ENCODE measurements at regions not wholly inside any gene's neighbourhood (a gene's known extent, or its start where the extent isn't known, plus 50 kb on each side); places are given as distances from the start of the nearest gene placed in this dataset.

DNA sequence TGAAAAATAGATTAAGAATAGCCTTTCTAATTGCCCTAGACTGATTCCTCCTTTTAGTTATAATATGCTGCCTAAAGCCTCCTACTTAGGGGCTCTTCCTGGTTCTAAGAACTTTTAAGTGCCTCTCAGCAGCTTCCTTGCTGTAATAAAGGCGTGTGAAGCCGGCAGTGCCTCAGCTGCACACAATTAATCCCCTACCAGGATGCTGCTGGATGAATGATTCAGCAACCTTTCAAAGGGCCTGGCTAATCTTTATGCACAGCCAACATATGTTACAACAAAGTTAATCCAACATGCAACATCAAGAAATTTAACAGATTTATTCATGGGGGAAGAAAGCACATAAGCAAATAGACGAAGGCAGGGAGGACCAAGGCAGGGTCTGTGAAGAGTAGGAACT, 145.2 kb downstream of the PMP22 start:
- ChIA-PET POLR2A (no interaction called here), CTCF (no interaction called here)
- H3K27me3 ChIP-seq (ENCODE audit: control insufficient read depth, insufficient read depth, low read length), result no peaks in the 10 kb centered on the region
- no peak for DNase-seq (ENCODE audit: low read depth, low spot score)
- TF ChIP-seq, protein P1, sequence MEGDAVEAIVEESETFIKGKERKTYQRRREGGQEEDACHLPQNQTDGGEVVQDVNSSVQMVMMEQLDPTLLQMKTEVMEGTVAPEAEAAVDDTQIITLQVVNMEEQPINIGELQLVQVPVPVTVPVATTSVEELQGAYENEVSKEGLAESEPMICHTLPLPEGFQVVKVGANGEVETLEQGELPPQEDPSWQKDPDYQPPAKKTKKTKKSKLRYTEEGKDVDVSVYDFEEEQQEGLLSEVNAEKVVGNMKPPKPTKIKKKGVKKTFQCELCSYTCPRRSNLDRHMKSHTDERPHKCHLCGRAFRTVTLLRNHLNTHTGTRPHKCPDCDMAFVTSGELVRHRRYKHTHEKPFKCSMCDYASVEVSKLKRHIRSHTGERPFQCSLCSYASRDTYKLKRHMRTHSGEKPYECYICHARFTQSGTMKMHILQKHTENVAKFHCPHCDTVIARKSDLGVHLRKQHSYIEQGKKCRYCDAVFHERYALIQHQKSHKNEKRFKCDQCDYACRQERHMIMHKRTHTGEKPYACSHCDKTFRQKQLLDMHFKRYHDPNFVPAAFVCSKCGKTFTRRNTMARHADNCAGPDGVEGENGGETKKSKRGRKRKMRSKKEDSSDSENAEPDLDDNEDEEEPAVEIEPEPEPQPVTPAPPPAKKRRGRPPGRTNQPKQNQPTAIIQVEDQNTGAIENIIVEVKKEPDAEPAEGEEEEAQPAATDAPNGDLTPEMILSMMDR (IDR thresholded peaks at IDR 0.05; ENCODE audit: low read depth, low read length), result no peak
- no peak overlapping the region for H3K4me3 ChIP-seq (ENCODE audit: low read depth, low read length)
- peaks cover 4% of the 10 kb centered on the region for H3K9me3 ChIP-seq (ENCODE audit: control insufficient read depth, insufficient read depth, low read length)
- H3K27ac ChIP-seq (ENCODE audit: low read depth, low read length), result no peak overlapping the region

DNA sequence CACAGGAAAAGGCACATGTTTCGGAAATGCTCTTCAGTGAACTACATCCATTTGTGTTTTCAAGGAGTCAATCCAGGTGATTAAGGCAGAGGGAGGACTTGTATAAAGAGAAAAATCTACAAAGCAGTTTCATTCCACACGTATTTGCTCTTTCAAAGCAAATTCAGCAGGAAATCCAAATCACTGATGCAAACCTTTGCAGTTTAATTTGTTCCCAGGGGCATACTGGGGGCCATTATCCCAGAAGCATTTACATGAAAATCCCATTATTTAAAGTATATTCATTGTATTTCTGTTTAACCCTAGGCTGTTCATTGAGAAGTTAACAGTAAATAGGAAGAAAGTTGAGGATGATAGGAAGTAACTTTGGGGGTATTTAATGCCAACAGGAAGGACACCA, 147.9 kb downstream of the PMP22 start:
- TF ChIP-seq, protein P1 (IDR thresholded peaks at IDR 0.05; ENCODE audit: low read depth, low read length), result no peak
- ChIA-PET POLR2A (no interaction called here), CTCF (interaction anchor here (0.7 kb wide), 1 partner anchor 378 kb away, joined by 3 read pairs; no protein-coding TSS in a partner anchor)
- no peak for DNase-seq (ENCODE audit: low read depth, low spot score)
- Histone ChIP-seq H3K9me3 (ENCODE audit: control insufficient read depth, insufficient read depth, low read length) (peaks cover 4% of the 10 kb centered on the region), H3K27me3 (ENCODE audit: control insufficient read depth, insufficient read depth, low read length) (no peaks in the 10 kb centered on the region), H3K4me3 (ENCODE audit: low read depth, low read length) (no peak overlapping the region), H3K27ac (ENCODE audit: low read depth, low read length) (no peak overlapping the region)

DNA sequence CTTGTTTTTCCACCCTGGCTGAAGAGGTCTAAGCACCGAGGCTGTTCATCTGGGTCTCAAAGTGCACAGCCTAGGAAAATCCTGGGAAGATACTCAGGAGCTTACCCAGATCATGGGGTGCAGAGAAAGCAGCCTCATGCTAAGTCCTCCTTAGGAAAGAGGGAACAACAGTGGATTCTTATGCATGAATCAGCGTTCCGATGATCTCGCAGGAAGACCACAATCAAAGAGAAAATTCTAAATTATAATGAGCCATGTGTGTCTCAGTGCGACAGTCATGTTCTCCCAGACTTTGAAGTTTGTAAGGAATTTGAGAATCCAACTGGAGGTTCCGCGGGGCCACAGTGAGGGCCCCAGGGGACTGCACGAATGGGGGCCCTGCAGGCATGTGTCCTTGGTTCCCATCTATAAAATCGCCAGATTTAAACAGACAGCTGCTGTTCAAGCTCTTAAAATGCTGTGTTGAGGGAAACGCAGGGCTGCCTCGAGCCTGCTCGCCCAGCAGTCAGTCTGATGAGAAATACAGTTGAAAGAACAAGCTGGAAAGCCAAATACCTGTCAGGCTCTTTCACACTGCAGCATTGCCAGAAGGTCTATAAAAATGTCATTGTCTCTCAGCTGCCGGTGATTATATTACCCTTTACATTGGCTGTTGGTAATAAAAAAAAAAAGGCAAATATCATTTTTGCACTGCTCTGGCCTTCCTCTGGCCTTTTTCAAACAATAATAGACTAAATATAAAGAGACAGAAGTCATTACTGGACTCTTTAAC, 152.1 kb downstream of the PMP22 start:
- CTCF ChIA-PET, result no interaction called here
- H3K27ac ChIP-seq (ENCODE audit: low read depth, low read length), result no peak overlapping the region
- H3K4me3 ChIP-seq (ENCODE audit: low read depth, low read length), result no peak overlapping the region
- TF ChIP-seq, protein P1 (IDR thresholded peaks at IDR 0.05; ENCODE audit: low read depth, low read length), result no peak
- POLR2A ChIA-PET, result no interaction called here
- DNase-seq (ENCODE audit: low read depth, low spot score), result no peak
- no peaks in the 10 kb centered on the region for H3K27me3 ChIP-seq (ENCODE audit: control insufficient read depth, insufficient read depth, low read length)
- H3K9me3 ChIP-seq (ENCODE audit: control insufficient read depth, insufficient read depth, low read length), result peaks cover 4% of the 10 kb centered on the region

DNA sequence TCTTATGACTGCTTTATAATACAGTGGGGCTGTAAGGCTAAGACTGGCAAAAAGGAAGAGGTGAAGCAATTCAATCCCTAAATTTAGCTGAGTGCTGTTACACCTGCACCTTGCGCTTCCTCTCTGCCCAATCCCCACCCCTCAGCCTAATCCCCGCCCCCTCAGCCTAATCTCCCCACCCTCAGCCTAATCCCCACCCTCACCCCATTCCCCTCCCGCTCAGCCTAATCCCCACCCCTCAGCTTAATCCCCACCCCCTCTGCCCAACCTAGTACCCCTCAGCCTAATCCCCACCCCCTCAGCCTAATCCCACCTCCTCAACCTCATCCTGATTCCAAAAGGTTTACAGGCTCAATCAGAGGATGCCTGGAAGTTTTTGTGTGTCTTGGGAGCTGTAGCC, 155.5 kb downstream of the PMP22 start:
- ChIA-PET CTCF (no interaction called here), POLR2A (no interaction called here)
- Histone ChIP-seq H3K27ac (ENCODE audit: low read depth, low read length) (no peak overlapping the region), H3K27me3 (ENCODE audit: control insufficient read depth, insufficient read depth, low read length) (no peaks in the 10 kb centered on the region), H3K9me3 (ENCODE audit: control insufficient read depth, insufficient read depth, low read length) (no peaks in the 10 kb centered on the region), H3K4me3 (ENCODE audit: low read depth, low read length) (no peak overlapping the region)
- no peak for DNase-seq (ENCODE audit: low read depth, low spot score)
- TF ChIP-seq, protein P1 (IDR thresholded peaks at IDR 0.05; ENCODE audit: low read depth, low read length), result no peak

DNA sequence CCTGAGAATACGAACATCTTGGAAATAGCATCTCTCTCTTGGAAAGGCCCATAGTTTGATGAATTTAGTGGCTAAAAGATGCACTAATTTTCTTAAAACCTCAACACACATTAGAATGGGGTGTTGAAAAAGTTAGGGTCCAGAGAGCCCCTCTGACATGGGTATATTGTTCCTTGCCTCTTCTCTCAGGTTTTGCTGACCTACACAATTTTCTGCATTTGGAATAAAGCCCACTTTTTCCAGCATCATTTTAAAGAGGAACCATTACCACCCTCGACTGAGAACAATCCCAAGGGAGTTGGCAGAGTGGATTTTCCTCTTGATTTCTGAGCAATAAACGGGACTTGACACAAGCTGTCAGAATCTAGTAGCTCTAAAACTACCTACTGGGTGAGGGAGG, 156.1 kb downstream of the PMP22 start:
- TF ChIP-seq, protein P1 (IDR thresholded peaks at IDR 0.05; ENCODE audit: low read depth, low read length), result no peak
- Histone ChIP-seq H3K4me3 (ENCODE audit: low read depth, low read length) (no peak overlapping the region), H3K27me3 (ENCODE audit: control insufficient read depth, insufficient read depth, low read length) (no peaks in the 10 kb centered on the region), H3K27ac (ENCODE audit: low read depth, low read length) (no peak overlapping the region), H3K9me3 (ENCODE audit: control insufficient read depth, insufficient read depth, low read length) (no peaks in the 10 kb centered on the region)
- no peak for DNase-seq (ENCODE audit: low read depth, low spot score)
- POLR2A ChIA-PET, result no interaction called here
- CTCF ChIA-PET, result no interaction called here
